HG03571 (cell line): ENCODE measurements at regions not wholly inside any gene's neighbourhood (a gene's known extent, or its start where the extent isn't known, plus 50 kb on each side); places are given as distances from the start of the nearest gene placed in this dataset.

ENCODE experiments used
- ATAC-seq: cut with Tn5 transposase; IDR thresholded peaks from one replicate; pipeline ENCODE4 v1.9.1; 2021; ENCODE audit not compliant: unreplicated experiment

- ATAC-seq, result no peak
Observed at GRCh38 chr9:20200991-20201431, 412.2 kb upstream of the SLC24A2 start.

- no peak for ATAC-seq
Observed at GRCh38 chr9:20200581-20200980, 411.7 kb upstream of the SLC24A2 start.

DNA sequence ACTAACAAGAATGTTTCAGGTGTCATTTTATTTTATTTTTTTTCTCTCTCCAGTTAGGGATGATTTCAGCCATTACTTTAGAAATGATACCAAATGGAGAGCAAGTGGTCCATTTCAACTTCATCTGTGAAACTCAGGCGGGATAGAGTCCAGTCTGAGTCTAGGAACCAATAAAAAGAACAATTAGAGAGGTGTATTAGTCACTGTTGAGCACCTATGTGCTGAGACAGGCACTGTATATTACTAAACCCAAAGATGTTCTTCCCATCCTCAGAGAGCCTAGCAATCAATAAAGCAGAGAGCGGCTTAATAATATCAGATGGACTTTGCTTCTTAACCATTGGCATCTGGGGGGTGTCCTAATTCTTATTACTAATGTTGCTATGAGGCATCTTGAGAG lies 410.3 kb upstream of the SLC24A2 start:
- no peak for ATAC-seq

- no peak for ATAC-seq
Observed at GRCh38 chr9:20197976-20198685, 409.3 kb upstream of the SLC24A2 start.

- no peak for ATAC-seq
Observed at GRCh38 chr9:20191228-20191840, 402.5 kb upstream of the SLC24A2 start.

- ATAC-seq, result no peak
Observed at GRCh38 chr9:20189871-20190270, 401.0 kb upstream of the SLC24A2 start.

GRCh38 chr9:20188616-20189369 lies 400.0 kb upstream of the SLC24A2 start:
- no peak for ATAC-seq

GRCh38 chr9:20187318-20187717 lies 398.5 kb upstream of the SLC24A2 start:
- no peak for ATAC-seq

- no peak for ATAC-seq
Observed at GRCh38 chr9:20186823-20187222, 398.0 kb upstream of the SLC24A2 start.

GRCh38 chr9:20186231-20186630 lies 397.4 kb upstream of the SLC24A2 start:
- ATAC-seq, result no peak

GRCh38 chr9:20184541-20184940 lies 395.7 kb upstream of the SLC24A2 start:
- no peak for ATAC-seq

- no peak for ATAC-seq
Observed at GRCh38 chr9:20178679-20179078, 389.8 kb upstream of the SLC24A2 start.

DNA sequence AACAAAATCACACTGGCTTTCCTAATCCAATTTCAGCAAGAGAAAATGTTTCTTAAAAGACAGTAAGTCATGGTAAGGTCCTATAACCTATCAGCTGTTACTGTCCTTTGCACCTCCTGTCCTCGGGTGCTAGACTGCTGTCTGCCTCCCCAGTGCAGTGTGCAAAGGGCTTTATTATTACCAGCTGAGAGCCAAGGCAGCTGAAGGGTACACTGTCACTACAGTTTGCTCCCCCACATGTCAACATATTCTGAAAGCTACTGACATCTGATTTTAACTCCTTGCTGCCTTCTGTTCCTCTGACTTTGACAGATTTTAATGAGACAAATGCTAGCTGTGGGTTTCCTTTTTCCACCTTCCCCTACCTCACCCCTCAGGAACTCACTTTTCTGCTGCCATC lies 389.4 kb upstream of the SLC24A2 start:
- ATAC-seq, result no peak

DNA sequence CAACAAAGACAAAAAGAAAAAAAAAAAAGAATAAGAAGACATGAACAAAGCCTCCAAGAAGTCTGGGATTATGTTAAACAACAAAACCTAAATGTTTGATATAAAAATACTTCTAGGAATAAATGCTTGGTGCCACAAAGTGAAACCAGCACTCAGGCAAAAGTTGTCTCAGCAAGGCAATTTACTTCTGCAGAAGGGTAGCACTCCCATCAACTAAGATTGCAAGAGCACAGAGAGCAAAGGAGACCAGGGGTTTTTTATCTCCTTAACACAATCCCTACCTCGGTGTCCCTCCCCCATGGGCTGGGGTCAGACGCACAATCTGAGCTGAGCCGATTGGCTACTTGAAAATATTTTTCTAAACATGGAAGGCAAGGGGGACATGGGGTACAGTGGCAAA lies 381.3 kb upstream of the SLC24A2 start:
- ATAC-seq, result no peak

GRCh38 chr9:20152151-20152725 lies 363.4 kb upstream of the SLC24A2 start:
- ATAC-seq, result no peak

- ATAC-seq, result no peak
Observed at GRCh38 chr9:20148416-20148815, 359.6 kb upstream of the SLC24A2 start.

DNA sequence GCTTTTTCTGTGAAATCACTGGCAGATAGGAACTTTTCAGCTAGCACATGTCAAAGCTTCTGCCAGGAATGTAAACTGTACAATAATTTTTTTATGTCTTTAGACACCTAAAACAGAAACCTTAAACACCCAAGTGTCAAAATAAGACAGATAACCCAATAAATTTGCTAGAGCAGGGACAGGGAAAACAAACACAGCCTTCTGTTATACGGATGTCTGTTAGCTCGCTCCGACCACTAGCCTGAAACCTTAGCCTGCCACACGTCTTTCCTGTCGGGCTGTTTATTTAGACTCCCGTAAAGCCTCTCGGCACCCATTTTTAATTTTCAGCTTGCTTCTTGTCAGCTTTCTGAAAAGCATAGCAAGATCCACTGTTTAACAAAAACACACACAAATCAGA lies 355.4 kb upstream of the SLC24A2 start:
- no peak for ATAC-seq

DNA sequence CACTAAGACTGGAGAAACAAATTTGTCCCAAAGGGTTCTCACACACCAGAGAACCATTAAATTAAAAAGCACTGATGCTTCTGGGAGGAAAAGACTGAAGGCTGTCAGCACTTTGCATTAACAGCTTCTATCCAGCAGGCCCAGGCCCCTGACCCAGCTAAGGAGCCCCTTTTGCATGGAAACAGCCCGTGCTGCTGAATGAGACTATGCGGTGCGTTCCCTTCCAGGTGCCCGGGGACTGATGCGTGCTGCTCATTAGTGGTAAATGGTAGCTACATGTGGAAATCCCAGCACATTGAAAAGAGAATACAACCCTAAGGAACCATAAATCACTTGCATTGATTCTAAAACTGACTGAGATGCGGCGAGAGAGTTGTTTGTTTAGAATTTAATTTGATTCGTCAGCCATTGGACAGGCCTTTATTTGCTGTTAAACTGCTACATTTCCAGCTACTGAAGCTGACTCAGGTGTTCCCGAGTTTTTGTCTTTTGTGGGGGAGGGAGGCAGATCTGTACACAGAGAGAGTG lies 351.0 kb upstream of the SLC24A2 start:
- ATAC-seq, result no peak

DNA sequence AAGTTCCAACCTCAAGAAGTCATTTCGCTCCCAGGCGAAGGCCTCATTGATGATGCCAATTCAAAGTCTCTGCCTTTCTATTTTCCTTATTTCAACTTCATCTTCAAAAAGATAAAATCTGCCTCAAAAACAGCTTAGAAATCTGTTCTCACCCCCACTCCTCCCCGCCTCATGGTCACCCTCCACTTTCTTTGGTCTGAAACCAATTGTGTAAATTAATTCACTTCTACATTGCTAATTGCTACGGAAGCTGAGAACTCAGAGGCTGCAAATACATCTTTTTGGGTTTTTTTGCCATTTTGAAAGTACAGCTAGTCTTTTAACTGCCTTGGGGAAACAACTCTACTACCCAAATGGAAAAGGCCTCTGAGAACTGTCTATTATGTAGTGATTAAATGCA lies 350.0 kb upstream of the SLC24A2 start:
- ATAC-seq, result no peak

DNA sequence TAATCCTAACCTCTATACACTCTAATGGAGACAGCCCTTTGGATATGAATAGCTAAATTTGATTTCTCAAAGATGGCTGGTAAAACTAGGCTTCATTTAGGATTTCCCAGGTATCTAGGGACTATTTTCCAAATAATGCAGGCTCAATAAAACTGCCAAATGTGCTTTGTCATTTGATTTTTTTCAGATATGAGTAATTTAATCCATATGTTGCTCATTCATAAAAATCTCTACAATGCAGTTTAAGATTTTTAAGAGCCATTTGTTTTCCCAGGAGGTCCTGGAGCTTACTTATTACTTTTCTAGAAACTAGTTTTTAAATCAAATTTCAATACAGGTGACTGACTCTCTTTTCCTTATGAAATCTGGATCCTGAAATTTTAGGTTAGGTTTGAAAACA lies 349.3 kb upstream of the SLC24A2 start:
- no peak for ATAC-seq

- no peak for ATAC-seq
Observed at GRCh38 chr9:20137425-20137824, 348.6 kb upstream of the SLC24A2 start.
